GM12872 (cell line): ENCODE measurements at regions not wholly inside any gene's neighbourhood (a gene's known extent, or its start where the extent isn't known, plus 50 kb on each side); places are given as distances from the start of the nearest gene placed in this dataset.

Experiments
- CTCF ChIP-seq: IDR thresholded peaks from 3 replicates; pipeline ENCODE4 v1.5.1; 2011; ENCODE audit warnings: low read depth, mild to moderate bottlenecking, low read length, moderate library complexity; ENCODE audit not compliant: insufficient read depth

GRCh38 chr2:138171244-138171643, 207.0 kb downstream of the HNMT start:
- no peak for TF ChIP-seq CTCF

GRCh38 chr2:138175066-138175465, 210.8 kb downstream of the HNMT start:
- TF ChIP-seq CTCF, result no peak

GRCh38 chr2:138176862-138177439, 212.7 kb downstream of the HNMT start:
- no peak for TF ChIP-seq CTCF

- no peak for TF ChIP-seq CTCF
Measured at GRCh38 chr2:138177693-138178092, 213.4 kb downstream of the HNMT start.

- peak; percentile 19; the same call in 1 of the 3 replicates for TF ChIP-seq CTCF
Measured at GRCh38 chr2:138180692-138181386, 216.6 kb downstream of the HNMT start.

GRCh38 chr2:138182250-138182936, 218.1 kb downstream of the HNMT start:
- no peak for TF ChIP-seq CTCF

GRCh38 chr2:138182937-138183312, 218.7 kb downstream of the HNMT start:
- TF ChIP-seq CTCF, result no peak
